WERI-Rb-1 (cell line): ENCODE measurements at regions not wholly inside any gene's neighbourhood (a gene's known extent, or its start where the extent isn't known, plus 50 kb on each side); places are given as distances from the start of the nearest gene placed in this dataset.
"Not testable (repeated sequence)": the region's sequence is repeated elsewhere in the genome, so short reads cannot be mapped to it uniquely, and the experiment has no call there.

Experiments used
- DNase-seq: peaks from one replicate; pipeline ENCODE4 v3.0.0-alpha.2; 2020
- H3K27ac ChIP-seq: fragments of 250-450 bp; sonication (Bioruptor Pico); 2 replicates; pipeline ENCODE4 v1.5.1; 2020; ENCODE audit warnings: mild to moderate bottlenecking, moderate library complexity
- H3K27me3 ChIP-seq: fragments of 250-450 bp; sonication (Bioruptor Pico); 2 replicates; pipeline ENCODE4 v1.5.1; 2021; ENCODE audit warnings: mild to moderate bottlenecking, low read depth, moderate library complexity; ENCODE audit not compliant: insufficient read depth, severe bottlenecking
- H3K36me3 ChIP-seq: fragments of 250-450 bp; sonication (Bioruptor Pico); 2 replicates; pipeline ENCODE4 v1.5.1; 2020; ENCODE audit warnings: mild to moderate bottlenecking, moderate library complexity
- H3K4me3 ChIP-seq: 2 replicates; pipeline ENCODE4 v1.5.1; 2011; ENCODE audit warnings: low read depth, mild to moderate bottlenecking, control low read depth, low read length
- H3K9me3 ChIP-seq: fragments of 250-450 bp; sonication (Bioruptor Pico); 2 replicates; pipeline ENCODE4 v1.5.1; 2021; ENCODE audit warnings: mild to moderate bottlenecking, moderate library complexity; ENCODE audit not compliant: severe bottlenecking
- TF ChIP-seq, protein P1 (sequence below): IDR thresholded peaks from 2 replicates; pipeline ENCODE4 v1.5.1; 2011; ENCODE audit warnings: low read depth, mild to moderate bottlenecking, control low read depth, inconsistent platforms, low read length

DNA sequence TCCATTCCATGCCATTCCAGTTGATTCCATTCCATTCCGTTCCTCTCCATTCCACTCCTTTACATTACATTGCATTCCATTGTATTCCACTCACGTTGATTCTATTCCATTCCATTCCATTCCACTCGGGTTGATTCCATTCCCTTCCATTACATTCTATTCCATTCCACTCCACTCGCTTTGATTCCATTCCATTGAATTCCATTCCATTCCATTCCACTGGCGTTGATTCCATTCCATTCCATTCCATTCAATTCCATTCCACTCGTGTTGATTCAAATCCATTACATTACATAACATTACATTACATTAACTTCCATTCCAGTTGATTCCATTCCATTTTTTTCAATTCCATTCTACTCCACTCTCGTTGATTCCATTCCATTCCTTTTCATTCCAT, 1142.8 kb downstream of the RPIA start:
- Histone ChIP-seq H3K27me3 (no peaks in the 10 kb centered on the region), H3K4me3 (no peak overlapping the region), H3K27ac (no peak overlapping the region), H3K9me3 (peaks cover 30% of the 10 kb centered on the region), H3K36me3 (no peaks in the 10 kb centered on the region)
- TF ChIP-seq, protein P1, sequence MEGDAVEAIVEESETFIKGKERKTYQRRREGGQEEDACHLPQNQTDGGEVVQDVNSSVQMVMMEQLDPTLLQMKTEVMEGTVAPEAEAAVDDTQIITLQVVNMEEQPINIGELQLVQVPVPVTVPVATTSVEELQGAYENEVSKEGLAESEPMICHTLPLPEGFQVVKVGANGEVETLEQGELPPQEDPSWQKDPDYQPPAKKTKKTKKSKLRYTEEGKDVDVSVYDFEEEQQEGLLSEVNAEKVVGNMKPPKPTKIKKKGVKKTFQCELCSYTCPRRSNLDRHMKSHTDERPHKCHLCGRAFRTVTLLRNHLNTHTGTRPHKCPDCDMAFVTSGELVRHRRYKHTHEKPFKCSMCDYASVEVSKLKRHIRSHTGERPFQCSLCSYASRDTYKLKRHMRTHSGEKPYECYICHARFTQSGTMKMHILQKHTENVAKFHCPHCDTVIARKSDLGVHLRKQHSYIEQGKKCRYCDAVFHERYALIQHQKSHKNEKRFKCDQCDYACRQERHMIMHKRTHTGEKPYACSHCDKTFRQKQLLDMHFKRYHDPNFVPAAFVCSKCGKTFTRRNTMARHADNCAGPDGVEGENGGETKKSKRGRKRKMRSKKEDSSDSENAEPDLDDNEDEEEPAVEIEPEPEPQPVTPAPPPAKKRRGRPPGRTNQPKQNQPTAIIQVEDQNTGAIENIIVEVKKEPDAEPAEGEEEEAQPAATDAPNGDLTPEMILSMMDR = no peak
- no peak for DNase-seq

DNA sequence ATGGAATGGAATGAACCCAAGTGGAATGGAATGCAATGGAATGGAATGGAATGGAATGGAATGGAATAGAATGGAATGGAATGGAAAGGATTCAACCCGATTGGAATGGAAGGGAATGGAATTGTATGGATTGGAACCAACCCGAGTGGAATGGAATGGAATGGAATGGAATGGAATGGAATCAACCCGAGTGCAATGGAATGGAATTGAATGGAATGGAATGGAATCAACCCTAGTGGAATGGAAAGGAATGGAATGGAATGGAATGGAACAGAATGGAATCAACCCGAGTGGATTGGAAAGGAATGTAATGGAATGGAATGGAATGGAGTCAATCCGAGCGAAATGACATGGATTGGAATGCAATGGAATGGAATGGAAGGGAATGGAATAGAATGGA, 1144.9 kb downstream of the RPIA start:
- not testable (repeated sequence) for H3K27me3 ChIP-seq, H3K27ac ChIP-seq, DNase-seq, H3K4me3 ChIP-seq, H3K36me3 ChIP-seq
- peaks cover 27% of the 10 kb centered on the region for H3K9me3 ChIP-seq

DNA sequence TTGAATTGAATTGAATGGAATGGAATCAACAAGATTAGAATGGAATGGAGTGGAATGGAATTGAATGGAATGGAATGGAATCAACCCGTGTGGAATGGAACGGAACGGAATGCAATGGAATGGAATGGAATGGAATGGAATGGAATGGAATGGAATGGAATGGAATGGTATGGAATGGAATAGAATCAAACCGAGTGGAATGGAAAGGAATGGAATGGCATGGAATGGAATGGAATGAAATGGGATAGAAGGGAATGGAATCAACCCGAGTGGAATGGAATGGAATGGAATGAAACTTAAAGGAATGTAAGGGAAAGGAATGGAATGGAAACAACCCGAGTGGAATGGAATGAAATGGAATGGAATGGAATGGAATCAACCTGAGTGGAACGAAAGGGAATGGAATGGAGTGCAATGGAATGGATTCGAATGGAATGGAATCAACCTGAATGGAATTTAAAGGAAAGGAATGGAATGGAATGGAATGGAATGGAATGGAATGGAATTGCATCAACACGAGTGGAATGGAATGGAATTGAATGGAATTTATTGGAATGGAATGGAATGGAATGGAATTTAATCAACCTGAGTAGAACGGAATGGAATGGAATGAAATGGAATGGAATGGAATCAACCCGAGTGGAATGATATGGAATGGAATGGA, 1146.6 kb downstream of the RPIA start:
- no peak for DNase-seq
- Histone ChIP-seq H3K9me3 (peaks cover 23% of the 10 kb centered on the region), H3K27ac (no peak overlapping the region), H3K4me3 (no peak overlapping the region), H3K27me3 (peaks cover 11% of the 10 kb centered on the region), H3K36me3 (no peaks in the 10 kb centered on the region)
- TF ChIP-seq, protein P1 = no peak

DNA sequence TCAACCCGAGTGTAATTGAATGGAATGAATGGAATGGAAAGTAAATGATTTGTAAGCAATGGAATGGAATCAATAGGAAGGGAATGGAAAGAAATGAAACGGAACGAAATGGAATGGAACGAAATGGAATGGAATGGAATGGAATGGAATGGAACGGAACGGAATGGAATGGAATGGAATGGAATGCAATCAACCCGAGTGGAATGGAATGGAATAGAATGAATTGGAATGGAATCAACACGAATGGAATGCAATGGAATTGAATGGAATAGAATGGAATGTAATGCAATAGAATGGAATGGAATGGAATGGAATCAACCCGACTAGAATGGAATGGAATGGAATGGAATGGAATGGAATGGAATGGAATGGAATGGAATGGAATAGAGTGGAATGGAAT, 1148.7 kb downstream of the RPIA start:
- peaks cover 15% of the 10 kb centered on the region for H3K9me3 ChIP-seq
- H3K4me3 ChIP-seq, H3K27ac ChIP-seq, DNase-seq, H3K36me3 ChIP-seq: not testable (repeated sequence)
- peaks cover 32% of the 10 kb centered on the region for H3K27me3 ChIP-seq

DNA sequence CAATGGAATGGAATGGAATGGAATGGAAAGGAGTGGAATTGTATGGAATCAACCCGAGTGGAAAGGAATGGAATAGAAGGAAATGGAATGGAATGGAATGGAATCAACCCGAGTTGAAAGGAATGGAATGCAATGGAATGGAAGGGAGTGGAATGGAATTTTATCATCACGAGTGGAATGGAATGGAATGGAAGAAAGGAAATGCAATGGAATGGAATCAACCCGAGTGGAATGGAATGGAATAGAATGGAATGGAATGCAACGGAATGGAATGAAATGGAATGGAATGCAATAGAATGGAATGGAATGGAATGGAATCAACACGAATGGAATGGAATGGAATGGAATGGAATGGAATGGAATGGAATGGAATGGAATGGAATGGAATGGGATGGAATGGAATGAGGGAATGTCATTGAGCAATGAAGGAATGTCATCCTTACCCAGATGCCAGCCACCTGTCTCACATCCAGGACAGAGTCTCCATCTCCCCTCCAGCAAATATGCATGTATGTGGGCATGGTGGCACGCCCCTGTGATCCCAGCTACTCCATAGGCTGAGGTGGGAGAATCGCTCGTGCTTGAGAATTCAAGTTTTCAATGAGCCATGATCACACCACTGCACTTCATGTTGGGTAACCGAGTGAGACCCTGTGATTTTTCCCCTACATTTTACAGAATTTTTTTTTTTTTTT, 1149.5 kb downstream of the RPIA start:
- H3K27ac ChIP-seq, DNase-seq, H3K9me3 ChIP-seq, H3K36me3 ChIP-seq, H3K4me3 ChIP-seq: not testable (repeated sequence)
- peaks cover 39% of the 10 kb centered on the region for H3K27me3 ChIP-seq

DNA sequence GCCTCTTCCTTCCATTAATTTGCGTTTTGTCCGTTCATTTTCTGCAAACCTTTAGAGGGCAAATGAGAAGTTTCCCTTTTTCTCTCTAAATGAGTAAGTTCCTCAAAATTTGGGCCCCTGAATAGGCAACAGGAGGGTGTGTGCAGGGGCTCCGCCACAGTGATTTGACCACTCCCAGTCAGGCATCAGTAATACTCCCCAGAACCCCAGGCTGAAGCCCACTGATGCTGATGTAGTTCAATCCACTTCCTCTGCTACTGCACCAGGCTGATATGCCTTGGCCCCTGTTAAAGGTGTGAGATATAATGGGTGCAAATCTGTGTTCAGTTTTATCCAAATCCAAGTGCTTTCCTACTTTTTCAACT, 1150.0 kb downstream of the RPIA start:
- Histone ChIP-seq H3K4me3 (no peak overlapping the region), H3K9me3 (peaks cover 9% of the 10 kb centered on the region), H3K27ac (no peak overlapping the region), H3K27me3 (peaks cover 44% of the 10 kb centered on the region), H3K36me3 (no peaks in the 10 kb centered on the region)
- DNase-seq = no peak
- TF ChIP-seq, protein P1 = no peak

DNA sequence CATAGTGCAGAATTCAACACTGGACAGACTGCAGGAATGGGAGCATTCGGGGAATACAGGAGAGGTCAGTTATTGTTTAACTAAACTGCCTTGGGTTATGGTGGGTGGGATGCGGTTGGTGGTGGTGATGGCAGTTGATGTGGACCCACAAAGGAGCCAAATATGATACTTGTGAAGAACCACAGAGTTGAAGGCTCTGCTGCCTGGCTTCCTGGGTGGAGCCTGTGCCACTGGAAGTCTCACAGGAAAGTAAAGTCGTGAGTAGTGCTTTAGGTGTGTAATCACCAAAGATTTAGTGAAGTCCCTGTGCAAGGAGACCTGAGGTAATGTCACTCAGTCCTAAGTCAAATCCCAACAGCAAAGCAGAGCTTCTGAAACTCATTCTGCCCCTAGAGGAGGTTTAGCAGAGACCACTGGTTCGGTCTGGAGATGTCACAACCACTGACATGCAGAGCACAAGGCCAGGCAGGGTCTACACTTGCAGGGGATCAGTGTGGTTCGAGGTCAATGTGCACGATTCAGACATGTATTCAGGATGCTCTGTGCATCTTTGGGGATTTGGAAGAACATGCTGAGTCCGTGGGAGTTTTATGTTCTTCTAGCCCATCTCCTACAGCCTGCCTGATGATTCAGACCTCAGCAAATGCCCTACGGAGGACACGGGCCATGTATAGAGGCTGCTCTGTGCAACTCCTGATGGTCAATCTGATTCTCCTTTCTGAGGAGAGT, 1150.9 kb downstream of the RPIA start:
- no peak overlapping the region for H3K4me3 ChIP-seq
- H3K27me3 ChIP-seq = peaks cover 50% of the 10 kb centered on the region
- no peak overlapping the region for H3K27ac ChIP-seq
- peaks cover 6% of the 10 kb centered on the region for H3K9me3 ChIP-seq
- no peaks in the 10 kb centered on the region for H3K36me3 ChIP-seq
- TF ChIP-seq, protein P1 = no peak
- DNase-seq = no peak
